ENCODE measurements at regions not wholly inside any gene's neighbourhood (a gene's known extent, or its start where the extent isn't known, plus 50 kb on each side); places are given as distances from the start of the nearest gene placed in this dataset.

DNA sequence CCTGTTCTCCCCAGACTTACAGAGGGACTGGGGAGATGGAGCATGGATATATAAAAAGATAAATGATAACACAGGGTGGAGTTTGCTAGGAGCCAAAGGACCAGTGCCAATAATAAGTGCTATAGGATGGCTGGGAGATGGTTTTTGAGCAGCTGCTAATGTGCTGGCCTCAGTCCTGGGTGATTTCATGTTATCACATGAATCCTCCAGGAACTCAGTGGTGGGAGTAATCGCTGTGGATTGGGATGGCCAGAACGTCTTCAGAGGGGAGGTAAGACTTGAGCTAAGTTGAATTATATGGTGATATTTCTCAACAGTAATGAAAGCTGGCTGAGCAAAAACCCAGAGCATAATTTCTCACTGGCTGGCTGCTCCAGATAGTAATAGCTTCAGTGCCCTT, 441.4 kb downstream of the SLC4A3 start:
- ChIA-PET CTCF (no interaction called here), POLR2A (no interaction called here)

DNA sequence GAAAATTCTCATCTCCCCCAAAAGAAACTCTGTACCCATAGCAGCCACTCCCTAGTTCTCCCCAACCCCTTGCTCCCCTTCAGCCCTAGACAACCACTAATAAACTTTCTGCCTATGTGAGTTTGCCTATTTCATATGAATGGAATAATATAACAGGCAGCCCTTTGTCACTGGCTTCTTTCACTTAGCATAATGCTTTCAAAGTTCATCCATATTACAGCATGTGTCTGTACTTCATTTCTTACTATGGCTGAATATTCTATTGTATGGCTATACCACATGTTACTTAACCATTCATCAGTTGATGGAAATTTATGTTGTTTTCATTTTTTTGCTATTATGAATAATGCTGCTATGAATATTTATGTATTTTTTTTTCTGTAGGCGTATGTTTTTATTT, 442.9 kb downstream of the SLC4A3 start:
- ChIA-PET CTCF (no interaction called here), POLR2A (no interaction called here)
- H3K4me3 ChIP-seq (ENCODE audit: low read depth, low read length) = no peak overlapping the region

More for the DNA sequence above, 441.4 kb downstream of the SLC4A3 start:
- H3K4me3 ChIP-seq (ENCODE audit: low read depth, low read length) = no peak overlapping the region
- no peaks in the 10 kb centered on the region for H3K36me3 ChIP-seq (ENCODE audit: control insufficient read depth in 2 of 2, insufficient read depth in 1 of 2, low read length in 2 of 2)
- no peaks in the 10 kb centered on the region for H3K4me1 ChIP-seq (ENCODE audit: control insufficient read depth, insufficient read depth, low read length)
- H3K9me3 ChIP-seq (ENCODE audit: control insufficient read depth, insufficient read depth, low read depth, low read length) = no peaks in the 10 kb centered on the region
- TF ChIP-seq BCL11A (tag by site-specific recombination; IDR thresholded peaks at IDR 0.05; ENCODE audit: low read depth) (no peak), KLF9 (tag by site-specific recombination; IDR thresholded peaks at IDR 0.05; ENCODE audit: low read depth) (no peak), GFI1B (tag by site-specific recombination; IDR thresholded peaks at IDR 0.05) (no peak), ZNF239 (tag by site-specific recombination; IDR thresholded peaks at IDR 0.05) (no peak), ZNF248 (tag by site-specific recombination; IDR thresholded peaks at IDR 0.05) (no peak), ZFP3 (tag by site-specific recombination; IDR thresholded peaks at IDR 0.05; ENCODE audit: low read depth) (no peak), ZNF596 (tag by site-specific recombination; IDR thresholded peaks at IDR 0.05) (no peak), ZNF121 (tag by site-specific recombination; IDR thresholded peaks at IDR 0.05) (no peak), ZFHX2 (tag by site-specific recombination; conservative IDR thresholded peaks at IDR 0.05) (no peak), SALL2 (tag by site-specific recombination; IDR thresholded peaks at IDR 0.05; ENCODE audit: borderline replicate concordance) (no peak), SP7 (tag by site-specific recombination; IDR thresholded peaks at IDR 0.05) (no peak), ZNF391 (tag by site-specific recombination; IDR thresholded peaks at IDR 0.05; ENCODE audit: borderline replicate concordance, low read depth) (no peak), ZBTB48 (tag by site-specific recombination; IDR thresholded peaks at IDR 0.05) (no peak)
- TF ChIP-seq, protein P1, sequence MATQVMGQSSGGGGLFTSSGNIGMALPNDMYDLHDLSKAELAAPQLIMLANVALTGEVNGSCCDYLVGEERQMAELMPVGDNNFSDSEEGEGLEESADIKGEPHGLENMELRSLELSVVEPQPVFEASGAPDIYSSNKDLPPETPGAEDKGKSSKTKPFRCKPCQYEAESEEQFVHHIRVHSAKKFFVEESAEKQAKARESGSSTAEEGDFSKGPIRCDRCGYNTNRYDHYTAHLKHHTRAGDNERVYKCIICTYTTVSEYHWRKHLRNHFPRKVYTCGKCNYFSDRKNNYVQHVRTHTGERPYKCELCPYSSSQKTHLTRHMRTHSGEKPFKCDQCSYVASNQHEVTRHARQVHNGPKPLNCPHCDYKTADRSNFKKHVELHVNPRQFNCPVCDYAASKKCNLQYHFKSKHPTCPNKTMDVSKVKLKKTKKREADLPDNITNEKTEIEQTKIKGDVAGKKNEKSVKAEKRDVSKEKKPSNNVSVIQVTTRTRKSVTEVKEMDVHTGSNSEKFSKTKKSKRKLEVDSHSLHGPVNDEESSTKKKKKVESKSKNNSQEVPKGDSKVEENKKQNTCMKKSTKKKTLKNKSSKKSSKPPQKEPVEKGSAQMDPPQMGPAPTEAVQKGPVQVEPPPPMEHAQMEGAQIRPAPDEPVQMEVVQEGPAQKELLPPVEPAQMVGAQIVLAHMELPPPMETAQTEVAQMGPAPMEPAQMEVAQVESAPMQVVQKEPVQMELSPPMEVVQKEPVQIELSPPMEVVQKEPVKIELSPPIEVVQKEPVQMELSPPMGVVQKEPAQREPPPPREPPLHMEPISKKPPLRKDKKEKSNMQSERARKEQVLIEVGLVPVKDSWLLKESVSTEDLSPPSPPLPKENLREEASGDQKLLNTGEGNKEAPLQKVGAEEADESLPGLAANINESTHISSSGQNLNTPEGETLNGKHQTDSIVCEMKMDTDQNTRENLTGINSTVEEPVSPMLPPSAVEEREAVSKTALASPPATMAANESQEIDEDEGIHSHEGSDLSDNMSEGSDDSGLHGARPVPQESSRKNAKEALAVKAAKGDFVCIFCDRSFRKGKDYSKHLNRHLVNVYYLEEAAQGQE (tag by site-specific recombination; IDR thresholded peaks at IDR 0.05) = no peak
- TF ChIP-seq, protein P2, sequence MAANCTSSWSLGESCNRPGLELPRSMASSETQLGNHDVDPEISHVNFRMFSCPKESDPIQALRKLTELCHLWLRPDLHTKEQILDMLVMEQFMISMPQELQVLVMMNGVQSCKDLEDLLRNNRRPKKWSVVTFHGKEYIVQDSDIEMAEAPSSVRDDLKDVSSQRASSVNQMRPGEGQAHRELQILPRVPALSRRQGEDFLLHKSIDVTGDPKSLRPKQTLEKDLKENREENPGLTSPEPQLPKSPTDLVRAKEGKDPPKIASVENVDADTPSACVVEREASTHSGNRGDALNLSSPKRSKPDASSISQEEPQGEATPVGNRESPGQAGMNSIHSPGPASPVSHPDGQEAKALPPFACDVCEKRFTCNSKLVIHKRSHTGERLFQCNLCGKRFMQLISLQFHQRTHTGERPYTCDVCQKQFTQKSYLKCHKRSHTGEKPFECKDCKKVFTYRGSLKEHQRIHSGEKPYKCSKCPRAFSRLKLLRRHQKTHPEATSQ (tag by site-specific recombination; IDR thresholded peaks at IDR 0.05) = no peak
- TF ChIP-seq, protein P3, sequence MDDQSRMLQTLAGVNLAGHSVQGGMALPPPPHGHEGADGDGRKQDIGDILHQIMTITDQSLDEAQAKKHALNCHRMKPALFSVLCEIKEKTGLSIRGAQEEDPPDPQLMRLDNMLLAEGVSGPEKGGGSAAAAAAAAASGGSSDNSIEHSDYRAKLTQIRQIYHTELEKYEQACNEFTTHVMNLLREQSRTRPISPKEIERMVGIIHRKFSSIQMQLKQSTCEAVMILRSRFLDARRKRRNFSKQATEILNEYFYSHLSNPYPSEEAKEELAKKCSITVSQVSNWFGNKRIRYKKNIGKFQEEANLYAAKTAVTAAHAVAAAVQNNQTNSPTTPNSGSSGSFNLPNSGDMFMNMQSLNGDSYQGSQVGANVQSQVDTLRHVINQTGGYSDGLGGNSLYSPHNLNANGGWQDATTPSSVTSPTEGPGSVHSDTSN (CRISPR knock-in tag; IDR thresholded peaks at IDR 0.05) = no peak
- TF ChIP-seq, protein P4, sequence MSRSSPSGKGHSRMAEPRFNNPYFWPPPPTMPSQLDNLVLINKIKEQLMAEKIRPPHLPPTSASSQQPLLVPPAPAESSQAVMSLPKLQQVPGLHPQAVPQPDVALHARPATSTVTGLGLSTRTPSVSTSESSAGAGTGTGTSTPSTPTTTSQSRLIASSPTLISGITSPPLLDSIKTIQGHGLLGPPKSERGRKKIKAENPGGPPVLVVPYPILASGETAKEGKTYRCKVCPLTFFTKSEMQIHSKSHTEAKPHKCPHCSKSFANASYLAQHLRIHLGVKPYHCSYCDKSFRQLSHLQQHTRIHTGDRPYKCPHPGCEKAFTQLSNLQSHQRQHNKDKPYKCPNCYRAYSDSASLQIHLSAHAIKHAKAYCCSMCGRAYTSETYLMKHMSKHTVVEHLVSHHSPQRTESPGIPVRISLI (tag by site-specific recombination; IDR thresholded peaks at IDR 0.05) = no peak
- no peak overlapping the region for H3K27ac ChIP-seq (ENCODE audit: extremely low read depth, low read depth, low read length)

More for the DNA sequence above, 442.9 kb downstream of the SLC4A3 start:
- no peak for TF ChIP-seq GLI2 (tag by site-specific recombination; IDR thresholded peaks at IDR 0.05; ENCODE audit: borderline replicate concordance, low read depth)
- TF ChIP-seq ZNF623 (tag by site-specific recombination; IDR thresholded peaks at IDR 0.05) = no peak
- TF ChIP-seq, protein P5, sequence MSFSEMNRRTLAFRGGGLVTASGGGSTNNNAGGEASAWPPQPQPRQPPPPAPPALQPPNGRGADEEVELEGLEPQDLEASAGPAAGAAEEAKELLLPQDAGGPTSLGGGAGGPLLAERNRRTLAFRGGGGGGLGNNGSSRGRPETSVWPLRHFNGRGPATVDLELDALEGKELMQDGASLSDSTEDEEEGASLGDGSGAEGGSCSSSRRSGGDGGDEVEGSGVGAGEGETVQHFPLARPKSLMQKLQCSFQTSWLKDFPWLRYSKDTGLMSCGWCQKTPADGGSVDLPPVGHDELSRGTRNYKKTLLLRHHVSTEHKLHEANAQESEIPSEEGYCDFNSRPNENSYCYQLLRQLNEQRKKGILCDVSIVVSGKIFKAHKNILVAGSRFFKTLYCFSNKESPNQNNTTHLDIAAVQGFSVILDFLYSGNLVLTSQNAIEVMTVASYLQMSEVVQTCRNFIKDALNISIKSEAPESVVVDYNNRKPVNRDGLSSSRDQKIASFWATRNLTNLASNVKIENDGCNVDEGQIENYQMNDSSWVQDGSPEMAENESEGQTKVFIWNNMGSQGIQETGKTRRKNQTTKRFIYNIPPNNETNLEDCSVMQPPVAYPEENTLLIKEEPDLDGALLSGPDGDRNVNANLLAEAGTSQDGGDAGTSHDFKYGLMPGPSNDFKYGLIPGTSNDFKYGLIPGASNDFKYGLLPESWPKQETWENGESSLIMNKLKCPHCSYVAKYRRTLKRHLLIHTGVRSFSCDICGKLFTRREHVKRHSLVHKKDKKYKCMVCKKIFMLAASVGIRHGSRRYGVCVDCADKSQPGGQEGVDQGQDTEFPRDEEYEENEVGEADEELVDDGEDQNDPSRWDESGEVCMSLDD (tag by site-specific recombination; IDR thresholded peaks at IDR 0.05) = no peak
- TF ChIP-seq ZNF169 (tag by site-specific recombination; IDR thresholded peaks at IDR 0.05) = no peak
- TF ChIP-seq ZNF571 (tag by site-specific recombination; IDR thresholded peaks at IDR 0.05) = no peak
- TF ChIP-seq ZNF544 (tag by site-specific recombination; IDR thresholded peaks at IDR 0.05) = no peak
- no peak for TF ChIP-seq ZNF560 (tag by site-specific recombination; IDR thresholded peaks at IDR 0.05; ENCODE audit: borderline replicate concordance)
- TF ChIP-seq GLIS2 (tag by site-specific recombination; IDR thresholded peaks at IDR 0.05) = no peak
- no peak overlapping the region for H3K27ac ChIP-seq (ENCODE audit: extremely low read depth, low read depth, low read length)
- no peaks in the 10 kb centered on the region for H3K36me3 ChIP-seq (ENCODE audit: control insufficient read depth in 2 of 2, insufficient read depth in 1 of 2, low read length in 2 of 2)
- H3K9me3 ChIP-seq (ENCODE audit: control insufficient read depth, insufficient read depth, low read depth, low read length) = no peaks in the 10 kb centered on the region
- no peaks in the 10 kb centered on the region for H3K4me1 ChIP-seq (ENCODE audit: control insufficient read depth, insufficient read depth, low read length)
